SK-N-SH (cell line): ENCODE measurements at regions not wholly inside any gene's neighbourhood (a gene's known extent, or its start where the extent isn't known, plus 50 kb on each side); places are given as distances from the start of the nearest gene placed in this dataset.

Experiments
- CTCF ChIA-PET: fragments of 300-600, 350-600 bp; formaldehyde crosslinking; extraction: SDS; loops from one replicate; lab custom pipeline; 2021; lab: Yijun Ruan, JAX
- POLR2A ChIA-PET: fragments of 350-600 bp; sonication (Branson Sonifier 250); formaldehyde crosslinking; extraction: SDS; loops from one replicate; lab custom pipeline; 2020; ENCODE audit warnings: antibody characterized with exemption, inconsistent platforms; lab: Yijun Ruan, JAX
- DNase-seq: peaks from one replicate; pipeline ENCODE4 v3.0.0; 2012
- H2AFZ ChIP-seq: fragments of 200-600 bp; sonication (generic); 2 replicates; pipeline ENCODE4 v1.8.1; 2016; ENCODE audit warnings: antibody characterized with exemption, mild to moderate bottlenecking, low read depth
- H3F3A ChIP-seq: fragments of 200-600 bp; sonication (generic); replicated peaks from 2 replicates; pipeline ENCODE3; 2016; ENCODE audit warnings: antibody characterized with exemption, mild to moderate bottlenecking; ENCODE audit not compliant: insufficient read depth
- H3K27ac ChIP-seq, 2 experiments: fragments of 200-500 bp in 1 of 2; fragments of 200-600 bp in 1 of 2; sonication (Bioruptor generic) in 1 of 2; sonication (generic), shearing (Covaris generic) in 1 of 2; 2 replicates each; pipeline versions ENCODE4 v1.5.1 to v1.6.1; 2014 to 2016; ENCODE audit warnings: low read depth in 2 of 2, inconsistent platforms in 1 of 2, low read length in 1 of 2, mild to moderate bottlenecking in 1 of 2, mixed read lengths in 1 of 2
- H3K27me3 ChIP-seq: fragments of 200-600 bp; sonication (generic), shearing (Covaris generic); 2 replicates; pipeline ENCODE4 v1.6.1; 2016; ENCODE audit warnings: mixed run types; ENCODE audit not compliant: insufficient read depth
- H3K36me3 ChIP-seq, 2 experiments: fragments of 200-500 bp in 1 of 2; fragments of 200-600 bp in 1 of 2; sonication (Bioruptor generic) in 1 of 2; sonication (generic) in 1 of 2; replicated peaks in 1 of 2; 2 replicates each; pipeline versions ENCODE3 to v1.5.1; 2014 to 2016; ENCODE audit warnings: low read length in 1 of 2, mild to moderate bottlenecking in 1 of 2; ENCODE audit not compliant: insufficient read depth in 2 of 2, control insufficient read depth in 1 of 2
- H3K4me1 ChIP-seq, 2 experiments: fragments of 200-500 bp in 1 of 2; fragments of 200-600 bp in 1 of 2; sonication (Bioruptor generic) in 1 of 2; sonication (generic), shearing (Covaris generic) in 1 of 2; 2 replicates each; pipeline versions ENCODE4 v1.5.1 to v1.6.1; 2014 to 2016; ENCODE audit warnings: low read depth in 1 of 2, low read length in 1 of 2, mixed run types in 1 of 2; ENCODE audit not compliant: insufficient read depth in 2 of 2, control insufficient read depth in 1 of 2
- H3K4me2 ChIP-seq: fragments of 200-600 bp; sonication (generic), shearing (Covaris generic); 2 replicates; pipeline ENCODE4 v1.6.1; 2017; ENCODE audit warnings: mixed run types
- H3K4me3 ChIP-seq, 2 experiments: fragments of 200-500 bp in 1 of 2; fragments of 200-600 bp in 1 of 2; sonication (Bioruptor generic) in 1 of 2; sonication (generic), shearing (Covaris generic) in 1 of 2; 2 replicates each; pipeline versions ENCODE4 v1.5.1 to v1.8.1; 2014 to 2016; ENCODE audit warnings: low read depth in 2 of 2, inconsistent platforms in 1 of 2, low read length in 1 of 2, mild to moderate bottlenecking in 1 of 2, mixed read lengths in 1 of 2, moderate library complexity in 1 of 2
- H3K79me2 ChIP-seq: fragments of 200-600 bp; sonication (generic); 2 replicates; pipeline ENCODE4 v1.8.1; 2017; ENCODE audit warnings: mild to moderate bottlenecking; ENCODE audit not compliant: insufficient read depth
- H3K9ac ChIP-seq: fragments of 200-600 bp; sonication (generic); 2 replicates; pipeline ENCODE4 v1.6.1; 2017; ENCODE audit warnings: mixed run types
- H3K9me2 ChIP-seq: fragments of 200-600 bp; sonication (generic); 2 replicates; pipeline ENCODE4 v1.6.1; 2017; ENCODE audit warnings: mixed run types
- H3K9me3 ChIP-seq: fragments of 200-600 bp; sonication (generic); 2 replicates; pipeline ENCODE4 v1.6.1; 2017; ENCODE audit warnings: mixed run types, mild to moderate bottlenecking, moderate library complexity
- H4K20me1 ChIP-seq: fragments of 200-600 bp; sonication (generic); 2 replicates; pipeline ENCODE4 v1.6.1; 2017; ENCODE audit warnings: mild to moderate bottlenecking, mixed run types; ENCODE audit not compliant: insufficient read depth
- CHD2 ChIP-seq: fragments of 150-350 bp; IDR thresholded peaks from 2 replicates; pipeline ENCODE4 v1.6.1; 2018; ENCODE audit warnings: low read length; ENCODE audit not compliant: partially characterized antibody
- GABPA ChIP-seq: IDR thresholded peaks from 2 replicates; pipeline ENCODE4 v1.4.0; 2012; ENCODE audit warnings: low read depth, mild to moderate bottlenecking
- GATA2 ChIP-seq: sonication (generic); formaldehyde crosslinking; IDR thresholded peaks from 2 replicates; pipeline ENCODE4 v1.5.0; 2020; ENCODE audit warnings: mild to moderate bottlenecking, missing genetic modification reagents
- IRF3 ChIP-seq: fragments of 150-350 bp; IDR thresholded peaks from 2 replicates; pipeline ENCODE4 v1.6.1; 2016; ENCODE audit warnings: mild to moderate bottlenecking, low read depth, low read length
- JUND ChIP-seq: IDR thresholded peaks from 2 replicates; pipeline ENCODE4 v1.4.0; 2012
- NFIC ChIP-seq: IDR thresholded peaks from 2 replicates; pipeline ENCODE4 v1.4.0; 2012; ENCODE audit warnings: borderline replicate concordance
- RAD21 ChIP-seq: IDR thresholded peaks from 2 replicates; pipeline ENCODE4 v1.6.1; 2012; ENCODE audit warnings: mild to moderate bottlenecking, low read length
- RFX5 ChIP-seq: IDR thresholded peaks from 2 replicates; pipeline ENCODE4 v1.6.1; 2012; ENCODE audit warnings: mild to moderate bottlenecking, improper control_type of control experiment, low read length
- RXRA ChIP-seq: IDR thresholded peaks from 2 replicates; pipeline ENCODE4 v1.4.0; 2012; ENCODE audit warnings: low read depth, mild to moderate bottlenecking, borderline replicate concordance
- SMC3 ChIP-seq: IDR thresholded peaks from 2 replicates; pipeline ENCODE4 v1.6.1; 2012; ENCODE audit warnings: low read depth, low read length, improper control_type of control experiment
- USF2 ChIP-seq: fragments of 150-350 bp; IDR thresholded peaks from 2 replicates; pipeline ENCODE4 v1.6.1; 2017; ENCODE audit warnings: antibody characterized with exemption, low read length, low read depth, borderline replicate concordance
- ZBTB33 ChIP-seq: IDR thresholded peaks from 2 replicates; pipeline ENCODE4 v1.4.0; 2012; ENCODE audit warnings: low read depth, borderline replicate concordance
- WGBS: methylation state at CpG from one replicate; pipeline ENCODE4 v1.1.6; 2017; ENCODE audit warnings: low lambda C conversion rate; 5-methylcytosine and 5-hydroxymethylcytosine counted together
- TF ChIP-seq, protein P1 (sequence below): IDR thresholded peaks from 2 replicates; pipeline ENCODE4 v1.4.0; 2012; ENCODE audit warnings: low read depth, borderline replicate concordance
- TF ChIP-seq, protein P2 (sequence below): IDR thresholded peaks from 2 replicates; pipeline ENCODE4; 2012

GRCh38 chr7:136205956-136206355 lies 228.8 kb upstream of the MTPN start (continued):
- TF ChIP-seq USF2: no peak
- no peak for TF ChIP-seq GABPA
- no peak for TF ChIP-seq JUND
- TF ChIP-seq, protein P1, sequence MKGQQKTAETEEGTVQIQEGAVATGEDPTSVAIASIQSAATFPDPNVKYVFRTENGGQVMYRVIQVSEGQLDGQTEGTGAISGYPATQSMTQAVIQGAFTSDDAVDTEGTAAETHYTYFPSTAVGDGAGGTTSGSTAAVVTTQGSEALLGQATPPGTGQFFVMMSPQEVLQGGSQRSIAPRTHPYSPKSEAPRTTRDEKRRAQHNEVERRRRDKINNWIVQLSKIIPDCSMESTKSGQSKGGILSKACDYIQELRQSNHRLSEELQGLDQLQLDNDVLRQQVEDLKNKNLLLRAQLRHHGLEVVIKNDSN: no peak
- TF ChIP-seq RAD21: no peak
- TF ChIP-seq RXRA: no peak

GRCh38 chr7:136198168-136198567 lies 221.0 kb upstream of the MTPN start:
- Histone ChIP-seq H4K20me1 (no peaks in the 10 kb centered on the region), H3K4me2 (no peak overlapping the region), H2AFZ (no peak overlapping the region), H3F3A (no peaks in the 10 kb centered on the region), H3K79me2 (no peaks in the 10 kb centered on the region), H3K27me3 (no peaks in the 10 kb centered on the region), H3K27ac (no peak overlapping the region), H3K9me2 (no peaks in the 10 kb centered on the region; the same call in 1 of the 2 replicates), H3K4me3 (no peak overlapping the region), H3K9ac (no peak overlapping the region), H3K36me3 (no peaks in the 10 kb centered on the region), H3K9me3 (0 out of 2 replicates have a peak, but pooled peaks cover 4% of the 10 kb centered on the region), H3K4me1 (no peaks in the 10 kb centered on the region)
- ChIA-PET CTCF (no interaction called here), POLR2A (no interaction called here)
- no peak for DNase-seq
- no peak for TF ChIP-seq ZBTB33
- no peak for TF ChIP-seq RAD21
- TF ChIP-seq IRF3: no peak
- TF ChIP-seq RFX5: no peak
- TF ChIP-seq NFIC: no peak
- TF ChIP-seq, protein P1: no peak
- TF ChIP-seq, protein P2, sequence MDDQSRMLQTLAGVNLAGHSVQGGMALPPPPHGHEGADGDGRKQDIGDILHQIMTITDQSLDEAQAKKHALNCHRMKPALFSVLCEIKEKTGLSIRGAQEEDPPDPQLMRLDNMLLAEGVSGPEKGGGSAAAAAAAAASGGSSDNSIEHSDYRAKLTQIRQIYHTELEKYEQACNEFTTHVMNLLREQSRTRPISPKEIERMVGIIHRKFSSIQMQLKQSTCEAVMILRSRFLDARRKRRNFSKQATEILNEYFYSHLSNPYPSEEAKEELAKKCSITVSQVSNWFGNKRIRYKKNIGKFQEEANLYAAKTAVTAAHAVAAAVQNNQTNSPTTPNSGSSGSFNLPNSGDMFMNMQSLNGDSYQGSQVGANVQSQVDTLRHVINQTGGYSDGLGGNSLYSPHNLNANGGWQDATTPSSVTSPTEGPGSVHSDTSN: no peak
- TF ChIP-seq SMC3: no peak
- no peak for TF ChIP-seq GATA2 (CRISPR knock-in tag)
- TF ChIP-seq CHD2: no peak
- no peak for TF ChIP-seq JUND
- 7% methylated on average over 1 of the region's 1 CpG for WGBS
